Uterus (tissue), 2 donors: ENCODE measurements at regions not wholly inside any gene's neighbourhood (a gene's known extent, or its start where the extent isn't known, plus 50 kb on each side); places are given as distances from the start of the nearest gene placed in this dataset.

ENCODE experiments used
- POLR2A ChIP-seq, 2 donors: fragments of 450-650 bp; IDR thresholded peaks; one replicate each; pipeline ENCODE4 v1.6.1; 2016; ENCODE audit warnings: antibody characterized with exemption in 2 of 2, mild to moderate bottlenecking in 1 of 2, moderate library complexity in 1 of 2
- TF ChIP-seq, protein P1 (sequence below), 4 experiments: fragments of 200-600 bp in 2 of 4; fragments of 450-650 bp in 2 of 4; sonication (generic) in 2 of 4; IDR thresholded peaks; one replicate each; pipeline ENCODE4 v1.5.1; 2016 to 2019; ENCODE audit warnings: antibody characterized with exemption in 4 of 4, mild to moderate bottlenecking in 2 of 4, moderate library complexity in 1 of 4

DNA sequence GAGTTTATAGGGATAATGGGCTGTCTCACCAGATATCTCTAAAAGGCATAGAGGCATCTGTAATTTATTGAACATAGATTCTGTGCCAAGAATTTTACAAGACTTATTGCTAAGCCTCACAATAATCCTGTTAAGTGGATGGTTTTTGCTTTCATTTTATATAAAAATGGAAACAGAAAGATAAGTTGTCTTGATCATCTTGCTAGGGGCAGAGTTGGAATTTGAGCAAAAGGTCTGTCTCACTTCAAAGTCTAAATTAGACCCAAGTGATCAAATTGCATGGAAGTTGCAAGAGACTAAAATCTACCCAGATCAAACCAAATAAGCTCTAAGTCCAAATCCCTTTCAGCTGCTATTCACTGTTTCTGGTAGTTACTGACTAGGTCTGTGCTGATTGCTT, 95.3 kb upstream of the SOX11 start:
- TF ChIP-seq, protein P1, sequence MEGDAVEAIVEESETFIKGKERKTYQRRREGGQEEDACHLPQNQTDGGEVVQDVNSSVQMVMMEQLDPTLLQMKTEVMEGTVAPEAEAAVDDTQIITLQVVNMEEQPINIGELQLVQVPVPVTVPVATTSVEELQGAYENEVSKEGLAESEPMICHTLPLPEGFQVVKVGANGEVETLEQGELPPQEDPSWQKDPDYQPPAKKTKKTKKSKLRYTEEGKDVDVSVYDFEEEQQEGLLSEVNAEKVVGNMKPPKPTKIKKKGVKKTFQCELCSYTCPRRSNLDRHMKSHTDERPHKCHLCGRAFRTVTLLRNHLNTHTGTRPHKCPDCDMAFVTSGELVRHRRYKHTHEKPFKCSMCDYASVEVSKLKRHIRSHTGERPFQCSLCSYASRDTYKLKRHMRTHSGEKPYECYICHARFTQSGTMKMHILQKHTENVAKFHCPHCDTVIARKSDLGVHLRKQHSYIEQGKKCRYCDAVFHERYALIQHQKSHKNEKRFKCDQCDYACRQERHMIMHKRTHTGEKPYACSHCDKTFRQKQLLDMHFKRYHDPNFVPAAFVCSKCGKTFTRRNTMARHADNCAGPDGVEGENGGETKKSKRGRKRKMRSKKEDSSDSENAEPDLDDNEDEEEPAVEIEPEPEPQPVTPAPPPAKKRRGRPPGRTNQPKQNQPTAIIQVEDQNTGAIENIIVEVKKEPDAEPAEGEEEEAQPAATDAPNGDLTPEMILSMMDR (IDR thresholded peaks at IDR 0.05) = no peak
- no peak for TF ChIP-seq POLR2A (IDR thresholded peaks at IDR 0.05)
